GM20431 (cell line): ENCODE measurements at regions not wholly inside any gene's neighbourhood (a gene's known extent, or its start where the extent isn't known, plus 50 kb on each side); places are given as distances from the start of the nearest gene placed in this dataset.

Experiments
- in situ Hi-C: fragments of 300-500 bp; cut with MseI, MboI; formaldehyde crosslinking; loops from one replicate; pipeline ENCODE4 v1.15.0; 2020; ENCODE audit warnings: low sequenced_read_pairs; ENCODE audit not compliant: unreplicated experiment

DNA sequence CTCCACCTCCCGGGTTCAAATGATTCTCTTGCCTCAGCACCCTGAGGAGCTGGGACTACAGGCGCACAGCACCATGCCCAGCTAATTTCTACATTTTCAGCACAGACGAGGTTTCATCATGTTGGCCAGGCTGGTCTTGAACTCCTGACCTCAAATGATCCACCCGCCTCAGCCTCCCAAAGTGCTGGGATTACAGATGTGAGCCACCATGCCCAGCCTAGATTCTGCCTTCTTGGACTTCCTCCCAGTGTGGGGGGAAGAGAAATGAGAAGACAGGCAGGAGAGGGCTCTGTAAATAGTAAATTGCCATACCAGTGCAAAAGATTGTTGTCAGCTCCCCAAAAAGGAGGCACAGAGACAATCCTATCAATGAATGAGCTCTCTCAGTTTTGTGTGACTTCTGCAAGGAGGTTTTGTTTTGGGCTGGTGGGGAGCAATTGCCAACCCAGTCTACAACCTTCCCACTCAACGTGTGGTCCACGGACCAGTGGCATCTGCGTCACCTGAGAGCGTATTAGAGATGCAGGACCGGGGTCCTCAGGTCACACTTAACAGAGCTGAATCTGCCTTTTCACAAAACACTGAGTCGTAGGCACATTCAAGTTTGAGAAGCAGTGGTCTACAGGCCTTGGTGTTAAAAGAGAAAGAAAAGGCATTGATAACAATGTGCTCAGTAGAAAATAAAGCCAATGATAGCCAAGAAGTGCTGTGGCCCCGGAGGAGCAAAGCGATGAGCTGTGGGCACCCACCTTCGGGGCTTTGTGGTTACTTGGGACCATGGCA lies 78.1 kb downstream of the MYCN start:
- in situ Hi-C loops = no loop called here

DNA sequence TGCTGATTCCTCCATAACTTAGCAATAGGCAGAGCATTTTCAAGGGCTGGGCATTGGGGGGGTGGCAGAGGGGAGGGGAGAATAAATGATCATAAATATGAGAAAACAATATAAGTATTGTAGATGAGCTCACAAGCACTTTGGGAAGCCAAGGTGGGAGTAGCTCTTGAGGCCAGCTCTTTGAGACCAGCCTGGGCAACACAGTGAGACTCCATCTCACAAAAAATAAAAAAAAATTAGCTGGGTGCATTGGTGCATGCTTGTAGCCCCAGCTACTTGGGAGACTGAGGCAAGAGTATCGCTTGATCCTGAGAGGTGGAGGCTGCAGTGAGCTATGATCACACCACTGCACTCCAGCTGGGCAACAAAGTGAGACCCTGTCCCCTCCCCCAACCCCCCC lies 75.9 kb downstream of the MYCN start:
- in situ Hi-C loops = no loop called here

DNA sequence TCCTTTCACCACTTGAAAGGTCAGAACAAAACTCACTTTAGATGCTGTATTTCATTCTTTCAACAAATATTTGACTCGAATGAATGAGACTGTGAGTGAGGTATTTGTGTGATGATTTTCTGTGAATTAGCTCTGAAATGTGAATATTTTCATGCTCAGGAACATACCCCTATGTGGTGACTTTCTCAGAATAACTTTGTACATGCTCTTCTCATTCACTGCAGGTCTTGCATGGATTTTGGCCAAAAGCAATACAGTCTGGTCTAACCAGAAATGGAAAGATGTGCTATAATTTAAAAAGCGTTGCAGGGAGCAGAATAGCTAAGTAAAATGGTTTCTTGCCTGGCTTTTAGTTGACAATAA lies 75.5 kb downstream of the MYCN start:
- in situ Hi-C loops = no loop called here

DNA sequence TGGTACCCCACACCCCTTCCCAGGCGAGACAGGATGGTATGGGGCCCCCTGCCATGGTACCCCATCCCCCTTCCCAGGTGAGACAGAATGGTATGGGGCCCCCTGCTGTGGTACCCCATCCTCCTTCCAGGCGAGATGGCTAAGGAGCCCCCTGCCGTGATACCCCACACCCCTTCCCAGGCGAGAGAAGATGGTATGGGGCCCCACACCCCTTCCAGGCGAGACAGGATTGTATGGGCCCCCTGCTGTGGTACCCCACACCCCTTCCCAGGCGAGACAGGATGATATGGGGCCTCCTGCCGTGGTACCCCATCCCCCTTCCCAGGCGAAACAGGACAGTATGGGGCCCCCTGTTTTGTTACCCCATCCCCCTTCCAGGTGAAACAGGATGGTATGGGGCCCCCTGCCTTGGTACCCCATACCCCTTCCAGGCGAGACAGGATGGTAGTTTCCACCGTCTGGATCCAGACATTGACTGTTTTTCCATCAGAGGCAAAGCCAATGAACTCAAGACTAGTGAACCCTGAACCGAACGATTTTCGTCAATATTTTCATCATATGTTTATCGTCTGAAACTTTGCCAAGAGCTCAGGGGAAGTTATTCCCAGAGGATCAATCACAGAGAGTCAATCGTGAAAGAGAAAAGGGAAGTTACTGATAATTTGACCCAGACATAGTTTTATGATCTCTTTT lies 75.0 kb downstream of the MYCN start:
- in situ Hi-C loops = no loop called here

DNA sequence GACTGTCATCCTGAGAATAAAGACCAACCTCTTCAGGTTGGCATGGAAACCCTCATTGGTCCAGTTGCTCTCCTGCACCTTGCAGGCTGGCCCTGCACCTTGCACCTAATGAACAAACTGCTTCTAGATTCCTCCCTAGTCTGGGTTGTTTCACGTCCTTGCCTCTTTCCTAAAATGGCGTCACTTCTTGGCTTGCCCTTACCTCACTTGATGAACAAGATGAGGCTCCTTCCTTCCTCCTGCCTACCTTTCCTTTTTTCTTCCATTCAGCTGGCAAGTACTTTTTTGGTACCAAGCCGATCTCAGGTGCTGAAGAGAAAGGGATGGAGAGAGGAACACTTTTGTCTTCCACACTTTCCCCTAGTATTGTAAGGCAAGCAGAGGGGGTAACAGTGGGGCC lies 74.5 kb downstream of the MYCN start:
- in situ Hi-C loops = no loop called here

DNA sequence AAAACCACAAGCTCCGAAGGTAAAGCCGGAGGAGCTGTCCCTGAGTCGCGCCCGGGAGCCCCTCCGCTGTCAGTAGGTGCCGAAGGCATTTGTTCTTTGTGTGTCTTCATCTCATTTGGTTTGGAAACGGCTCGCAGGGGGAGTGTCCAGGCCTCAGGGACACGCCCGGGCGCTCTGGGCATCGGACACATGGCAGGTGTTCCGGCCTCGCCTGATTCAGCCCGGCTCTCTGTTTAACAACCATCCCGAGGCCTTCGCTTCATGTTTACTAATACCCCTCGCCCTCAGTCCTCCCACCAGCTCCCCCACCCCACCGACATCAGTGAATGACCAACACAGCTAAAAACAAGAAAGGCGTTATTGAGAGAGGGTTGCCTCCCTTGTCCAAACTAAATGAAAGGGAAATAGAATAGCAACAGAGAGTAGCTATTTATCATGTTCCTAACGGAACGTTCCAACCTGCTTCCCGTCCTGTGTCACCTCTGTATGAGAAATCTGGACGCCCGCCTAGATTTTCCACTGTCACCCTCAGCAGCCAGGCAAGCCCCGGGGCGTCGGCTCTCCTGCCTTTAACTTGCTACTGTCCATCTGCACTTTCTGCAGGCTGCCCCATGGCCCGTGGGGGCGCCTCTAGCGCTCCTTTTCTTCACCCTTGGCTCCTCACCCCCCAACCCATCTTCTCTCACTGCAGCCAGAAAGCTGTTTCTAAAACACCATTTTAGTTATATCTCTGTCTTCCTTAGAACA lies 73.9 kb downstream of the MYCN start:
- in situ Hi-C loops = no loop called here

DNA sequence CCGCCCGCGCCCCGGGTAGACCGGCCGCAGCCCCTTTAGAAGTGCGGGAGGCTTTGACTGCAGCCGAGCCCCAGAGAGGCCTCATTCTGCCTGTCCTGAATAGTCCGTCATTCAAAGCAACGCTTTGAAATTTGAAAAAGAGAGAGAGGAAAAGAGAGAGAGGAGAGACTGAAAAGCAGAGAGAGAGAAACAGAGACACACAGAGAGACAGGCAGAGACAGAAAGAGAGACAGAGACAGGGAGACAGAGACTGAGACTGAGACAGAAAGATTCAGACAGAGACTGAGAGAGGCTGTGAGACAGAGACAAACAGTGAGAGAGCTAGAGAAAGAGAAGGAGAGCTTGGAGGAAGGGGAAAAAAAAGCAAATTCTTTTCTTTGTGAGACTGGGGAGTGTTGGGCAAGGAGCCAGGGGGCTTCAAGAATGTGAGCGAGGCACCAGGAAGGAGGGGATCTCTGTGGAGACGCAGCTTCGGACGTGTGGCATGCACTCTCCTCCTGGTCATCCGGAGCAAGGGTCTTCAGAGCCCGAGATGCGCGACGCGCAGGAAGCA lies 73.1 kb downstream of the MYCN start:
- in situ Hi-C loops = no loop called here

DNA sequence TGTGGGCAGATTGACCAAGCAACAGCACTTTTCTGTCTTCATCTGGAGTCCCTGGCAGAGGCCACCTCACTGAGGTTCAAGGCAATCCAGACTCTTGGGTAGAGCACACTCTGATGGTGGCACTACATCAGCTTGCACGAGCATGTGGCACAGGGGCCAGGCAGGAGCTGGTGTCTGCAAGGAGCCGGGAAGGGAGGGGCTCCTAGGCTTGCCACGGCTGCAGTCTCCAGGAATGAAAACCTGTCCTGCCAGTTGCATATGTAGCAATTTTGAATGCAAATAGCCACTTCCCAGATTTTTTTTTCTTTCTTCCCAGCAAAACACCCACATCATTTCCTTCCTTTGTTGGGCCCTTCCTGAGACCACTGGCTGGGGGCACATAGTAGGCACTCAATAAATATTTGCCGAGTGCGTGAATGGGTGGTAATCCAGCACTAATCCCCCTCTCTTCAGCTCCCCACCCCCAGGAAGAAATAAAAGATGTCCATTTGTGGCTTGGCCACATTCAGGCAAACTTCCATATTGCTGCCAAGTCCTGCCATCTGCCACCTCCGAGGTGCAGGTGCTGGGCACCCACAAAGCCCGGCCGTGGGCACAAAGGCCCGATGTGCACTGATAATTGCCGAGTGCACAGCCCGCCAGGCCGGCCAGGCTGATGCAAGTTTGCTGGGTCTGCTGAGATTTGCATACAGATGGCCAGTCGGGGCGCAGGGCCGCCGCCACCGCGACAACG lies 72.4 kb downstream of the MYCN start:
- in situ Hi-C loops = no loop called here

DNA sequence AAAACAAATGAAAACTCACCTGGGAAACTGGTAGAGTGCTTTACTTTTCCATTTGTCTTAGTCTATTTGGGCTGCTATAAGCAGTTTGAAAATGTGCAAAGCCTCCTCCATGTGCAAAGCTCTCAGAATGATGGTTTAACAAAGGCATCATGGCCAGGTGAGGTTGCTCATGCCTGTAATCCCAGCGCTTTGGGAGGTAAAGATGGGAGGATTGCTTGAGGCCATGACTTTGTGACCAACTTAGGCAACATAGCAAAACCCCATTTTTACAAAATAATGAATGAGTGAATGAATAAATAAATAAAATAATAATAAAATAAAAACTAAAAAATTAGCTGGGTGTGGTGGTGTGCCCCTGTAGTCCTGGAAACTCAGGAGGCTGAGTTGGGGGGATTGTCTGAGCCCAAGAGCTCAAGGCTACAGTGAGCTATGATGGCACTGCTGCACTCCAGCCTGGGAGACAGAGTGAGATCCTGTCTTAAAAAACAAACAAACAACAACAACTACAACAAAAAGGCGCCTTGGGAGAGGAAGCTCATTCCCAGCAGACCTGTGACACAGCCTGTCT lies 71.8 kb downstream of the MYCN start:
- in situ Hi-C loops = no loop called here

DNA sequence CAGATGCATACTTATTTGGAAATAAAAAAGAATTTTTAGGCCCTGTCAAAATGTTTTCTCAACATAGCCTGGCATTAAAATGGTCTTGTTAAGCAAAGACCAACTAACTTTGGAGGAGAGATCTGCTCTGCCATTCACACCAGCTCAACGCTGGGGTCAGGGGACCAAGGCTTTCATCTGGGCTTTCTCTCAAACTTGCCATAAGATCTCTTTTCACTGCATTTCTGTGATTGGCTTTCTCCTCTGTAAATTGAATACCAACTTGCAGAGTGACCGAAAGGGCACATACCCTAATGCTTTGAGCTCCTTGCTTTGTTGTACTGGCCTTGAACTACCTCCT lies 71.2 kb downstream of the MYCN start:
- in situ Hi-C loops = no loop called here

DNA sequence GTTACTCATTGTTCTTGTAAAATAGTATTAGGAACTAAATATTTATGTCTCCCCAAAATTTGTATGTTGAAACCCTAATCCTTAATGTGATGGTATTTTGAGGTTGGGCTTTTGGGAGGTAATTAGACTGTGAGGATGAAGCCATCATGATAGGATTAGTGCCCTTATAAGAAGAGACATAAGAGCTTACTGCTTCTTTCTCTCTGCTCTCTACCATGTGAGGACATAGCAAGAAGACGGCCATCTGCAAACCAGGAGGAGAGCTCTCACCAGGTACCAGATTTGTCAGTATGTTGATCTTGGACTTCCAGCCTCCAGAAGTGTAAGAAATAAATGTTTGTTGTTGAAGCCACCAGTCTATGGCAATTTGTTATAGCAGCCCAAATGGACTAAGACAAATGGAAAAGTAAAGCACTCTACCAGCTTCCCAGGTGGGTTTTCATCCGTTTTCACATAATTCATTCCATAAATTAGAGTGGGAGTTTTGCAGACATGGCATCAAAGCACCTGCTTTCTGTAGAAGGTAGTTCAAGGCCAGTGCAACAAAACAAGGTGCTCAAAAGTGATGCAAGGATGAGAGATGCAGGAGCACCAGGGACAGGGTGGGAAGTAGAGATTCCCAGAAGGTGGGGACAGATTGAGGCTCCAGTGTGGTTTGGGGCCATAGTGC lies 70.7 kb downstream of the MYCN start:
- in situ Hi-C loops = no loop called here

DNA sequence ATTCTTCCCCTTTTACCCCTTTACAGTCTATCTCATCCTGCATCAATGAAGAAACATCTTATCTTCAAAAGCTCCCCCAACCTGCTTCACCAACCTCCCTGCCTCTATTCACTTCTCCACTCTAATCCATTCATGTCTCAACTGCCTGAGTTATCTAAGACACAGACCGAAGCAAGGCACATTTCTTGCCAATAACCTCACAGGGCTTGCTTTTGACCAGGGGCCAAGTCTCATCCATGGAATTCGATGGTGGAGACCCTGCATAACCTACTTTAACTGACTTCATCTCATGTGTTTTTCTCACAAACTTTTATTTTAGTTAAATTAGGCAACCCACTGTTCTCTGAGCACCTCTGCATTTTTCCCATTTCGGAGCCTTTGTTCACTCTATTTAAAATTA lies 69.7 kb downstream of the MYCN start:
- in situ Hi-C loops = no loop called here

DNA sequence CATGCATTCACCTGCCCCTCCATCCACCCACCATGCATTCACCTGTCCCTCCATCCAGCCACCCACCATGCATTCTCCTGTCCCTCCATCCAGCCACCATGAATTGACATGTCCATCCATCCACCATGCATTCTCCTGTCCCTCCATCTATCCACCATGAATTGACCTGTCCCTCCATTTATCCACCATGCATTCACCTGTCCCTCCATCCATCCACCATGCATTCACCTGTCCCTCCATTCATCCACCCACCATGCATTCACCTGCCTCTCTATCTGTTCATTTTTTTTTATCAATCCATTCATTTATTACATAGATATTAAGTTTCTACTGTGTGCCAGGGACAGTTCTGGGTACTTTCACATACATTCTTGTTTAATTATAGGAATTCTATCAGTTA lies 69.2 kb downstream of the MYCN start:
- in situ Hi-C loops = no loop called here

DNA sequence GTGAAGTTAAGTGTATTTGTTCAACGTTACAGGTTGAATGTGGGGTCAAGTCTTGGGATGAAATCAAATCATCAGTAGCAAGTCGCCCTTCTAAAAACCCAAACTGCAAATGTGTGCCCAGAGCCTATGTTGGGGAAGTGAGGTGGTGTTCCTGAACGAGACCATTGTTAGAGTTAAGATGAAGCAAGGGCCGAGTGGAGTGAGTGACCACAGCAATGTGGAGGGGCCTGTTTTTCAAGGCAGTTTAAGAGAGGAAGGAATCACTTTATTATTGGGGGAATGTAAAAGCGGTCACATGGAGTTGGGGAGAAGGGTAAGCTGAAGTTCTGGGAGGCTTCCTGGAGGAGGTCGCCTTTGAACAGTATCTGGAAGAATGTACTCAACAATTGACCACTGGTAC lies 68.5 kb downstream of the MYCN start:
- in situ Hi-C loops = no loop called here

DNA sequence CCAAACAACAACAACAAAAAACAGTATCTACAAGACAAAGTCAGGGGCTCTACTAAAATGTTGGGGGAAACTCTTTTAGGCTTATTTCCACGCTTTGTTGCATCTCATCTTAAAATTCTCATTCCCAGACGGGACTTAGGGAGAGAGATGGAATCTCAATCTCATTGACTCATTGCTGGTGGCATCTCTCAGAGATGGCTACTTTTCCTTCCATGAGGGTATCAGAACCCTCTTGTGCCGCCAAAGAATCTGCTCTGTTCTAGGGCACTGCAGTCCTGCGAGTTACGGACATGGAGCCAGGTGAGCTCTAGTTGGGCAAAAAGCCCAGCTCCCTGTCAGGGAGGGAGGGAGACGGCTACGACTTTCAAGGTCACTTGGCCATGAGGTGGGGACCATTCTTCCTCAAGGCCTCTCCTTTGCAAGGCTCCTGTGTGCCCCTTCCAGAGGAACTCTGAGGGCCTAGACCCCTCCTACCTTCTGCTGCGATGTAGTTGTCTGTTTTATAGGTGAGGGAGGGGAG lies 68.0 kb downstream of the MYCN start:
- in situ Hi-C loops = no loop called here

DNA sequence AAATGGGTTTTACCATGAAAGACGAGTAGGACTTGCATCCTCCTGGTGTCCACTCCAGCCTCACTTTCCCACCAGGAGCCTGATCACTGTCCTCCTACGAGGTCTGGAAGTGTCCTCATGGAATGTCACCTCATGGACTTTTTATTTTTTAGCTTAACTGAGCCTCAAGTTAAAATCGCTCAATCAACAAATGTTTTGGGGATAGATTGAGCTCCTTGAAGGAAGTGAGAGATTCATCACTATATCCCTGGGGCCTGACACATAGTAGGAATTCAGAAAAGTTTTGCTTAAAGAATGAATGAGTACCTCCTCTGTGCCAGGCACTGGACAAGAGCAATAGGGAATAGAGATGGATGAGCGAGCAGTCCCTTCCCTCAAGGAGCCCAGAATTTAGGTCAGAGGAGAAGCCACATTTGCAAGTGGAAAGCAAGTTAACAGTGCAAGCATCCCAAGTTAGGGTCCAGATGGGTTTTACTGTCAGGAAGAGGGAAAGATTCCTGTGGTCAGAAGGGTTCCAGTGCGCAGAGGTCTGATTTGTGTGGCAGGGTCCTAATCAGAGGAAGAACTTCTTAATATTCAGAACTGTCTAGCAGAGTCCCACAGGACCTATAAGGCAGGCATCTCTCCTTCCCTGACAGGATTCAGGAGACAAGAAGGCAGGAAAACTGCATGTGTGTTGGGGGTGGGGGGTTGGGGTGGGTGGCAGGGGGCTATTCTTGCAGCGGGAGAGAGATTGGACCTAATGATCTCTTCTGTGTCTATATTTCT lies 67.0 kb downstream of the MYCN start:
- in situ Hi-C loops = no loop called here

DNA sequence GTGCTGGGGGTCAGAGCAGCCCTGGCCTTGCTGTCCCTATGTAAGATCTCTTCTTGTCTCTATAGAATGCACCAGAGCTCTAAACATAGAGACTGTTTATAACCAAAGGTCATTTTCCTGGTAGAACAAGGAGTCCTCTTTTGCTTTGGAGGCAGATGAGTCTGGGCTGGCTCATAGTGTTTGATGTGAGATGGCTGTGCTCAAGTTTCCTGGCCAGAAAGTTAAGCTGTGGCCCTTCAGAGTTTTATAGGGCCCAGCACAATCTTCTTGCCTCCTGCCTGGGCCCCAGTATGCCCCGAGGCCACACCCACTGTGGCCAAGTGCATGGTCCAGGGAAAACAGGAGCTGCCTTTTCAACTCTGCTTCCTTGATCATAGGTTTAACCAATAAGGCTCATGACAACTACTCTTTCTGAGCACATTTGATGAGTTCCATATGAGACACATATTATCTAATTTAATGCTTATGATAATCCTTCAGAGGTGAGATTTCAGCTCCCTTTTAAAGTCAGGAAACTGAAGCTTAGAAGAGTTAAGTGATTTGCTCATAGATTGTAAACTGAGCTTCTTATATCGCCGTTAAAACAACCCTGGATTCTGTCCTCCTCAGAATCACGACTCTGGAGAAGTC lies 66.3 kb downstream of the MYCN start:
- in situ Hi-C loops = no loop called here

DNA sequence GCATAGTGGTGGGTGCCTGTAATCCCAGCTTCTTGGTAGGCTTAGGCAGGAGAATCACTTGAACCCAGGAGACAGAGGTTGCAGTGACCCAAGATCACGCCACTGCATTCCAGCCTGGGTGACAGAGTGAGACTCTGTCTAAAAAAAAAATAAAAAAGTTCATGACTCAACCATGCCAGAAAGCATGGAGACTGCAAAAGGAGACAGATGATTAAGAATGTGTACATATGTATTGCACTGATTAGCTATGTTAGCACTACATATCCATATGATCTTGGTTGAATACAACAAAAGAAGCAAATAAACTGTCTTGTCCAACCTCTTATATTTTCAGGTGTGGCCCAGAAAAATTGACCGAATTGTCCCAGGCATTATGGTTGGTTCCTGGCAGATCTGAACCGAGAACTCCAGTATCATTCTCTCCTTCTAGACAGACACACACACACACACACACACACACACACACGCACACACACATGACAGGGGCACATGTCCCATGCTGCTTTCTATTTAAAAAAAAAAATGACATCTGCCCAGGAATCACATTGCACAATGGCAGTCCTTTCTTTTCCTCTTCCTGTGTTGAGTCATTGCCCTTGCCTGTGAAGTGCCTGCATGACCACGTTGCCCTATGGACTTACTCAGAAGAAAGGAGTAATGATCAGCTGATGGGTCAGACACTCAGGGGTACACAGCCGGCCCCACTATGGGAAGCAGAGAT lies 65.6 kb downstream of the MYCN start:
- in situ Hi-C loops = no loop called here
